Fibroblast of lung (primary cell): ENCODE measurements at regions not wholly inside any gene's neighbourhood (a gene's known extent, or its start where the extent isn't known, plus 50 kb on each side); places are given as distances from the start of the nearest gene placed in this dataset.

Experiments used
- EZH2 ChIP-seq: IDR thresholded peaks from 2 replicates; pipeline ENCODE4 v1.5.1; 2012; ENCODE audit warnings: low read length, control low read depth, mild to moderate bottlenecking; ENCODE audit errors: missing control alignments
- TF ChIP-seq, protein P1 (sequence below), 2 donors: IDR thresholded peaks in 1 of 2; conservative IDR thresholded peaks in 1 of 2; 1 replicate in 1 of 2; 2 replicates in 1 of 2; pipeline ENCODE4 v1.5.1; 2011 to 2012; ENCODE audit warnings: low read length in 2 of 2, control low read depth in 1 of 2, inconsistent platforms in 1 of 2, low read depth in 1 of 2, mild to moderate bottlenecking in 1 of 2

DNA sequence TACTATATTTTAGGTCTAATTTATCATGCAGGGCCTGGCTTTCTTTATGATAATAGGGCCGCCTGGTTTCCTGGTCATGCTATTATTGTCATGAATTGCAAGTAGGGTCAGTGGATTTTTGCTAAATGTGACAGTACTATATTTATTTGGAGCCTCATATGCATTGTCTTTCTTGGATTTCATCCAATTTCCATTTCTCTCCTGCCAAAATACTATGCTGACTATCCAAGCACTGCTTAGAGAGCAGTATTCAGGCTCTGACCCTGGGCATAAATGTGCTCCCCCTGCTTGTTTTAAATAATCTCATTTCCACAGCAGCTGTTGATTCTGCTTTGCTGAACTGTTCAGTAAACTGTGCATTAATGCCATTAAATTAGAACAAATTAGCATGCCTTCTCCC, 269.3 kb downstream of the GPM6A start:
- TF ChIP-seq, protein P1, sequence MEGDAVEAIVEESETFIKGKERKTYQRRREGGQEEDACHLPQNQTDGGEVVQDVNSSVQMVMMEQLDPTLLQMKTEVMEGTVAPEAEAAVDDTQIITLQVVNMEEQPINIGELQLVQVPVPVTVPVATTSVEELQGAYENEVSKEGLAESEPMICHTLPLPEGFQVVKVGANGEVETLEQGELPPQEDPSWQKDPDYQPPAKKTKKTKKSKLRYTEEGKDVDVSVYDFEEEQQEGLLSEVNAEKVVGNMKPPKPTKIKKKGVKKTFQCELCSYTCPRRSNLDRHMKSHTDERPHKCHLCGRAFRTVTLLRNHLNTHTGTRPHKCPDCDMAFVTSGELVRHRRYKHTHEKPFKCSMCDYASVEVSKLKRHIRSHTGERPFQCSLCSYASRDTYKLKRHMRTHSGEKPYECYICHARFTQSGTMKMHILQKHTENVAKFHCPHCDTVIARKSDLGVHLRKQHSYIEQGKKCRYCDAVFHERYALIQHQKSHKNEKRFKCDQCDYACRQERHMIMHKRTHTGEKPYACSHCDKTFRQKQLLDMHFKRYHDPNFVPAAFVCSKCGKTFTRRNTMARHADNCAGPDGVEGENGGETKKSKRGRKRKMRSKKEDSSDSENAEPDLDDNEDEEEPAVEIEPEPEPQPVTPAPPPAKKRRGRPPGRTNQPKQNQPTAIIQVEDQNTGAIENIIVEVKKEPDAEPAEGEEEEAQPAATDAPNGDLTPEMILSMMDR (conservative IDR thresholded peaks at IDR 0.05 in 1 of 2, IDR thresholded peaks at IDR 0.05 in 1 of 2; ENCODE audit: low read depth in 1 of 2, low read length in 2 of 2): no peak
- no peak for TF ChIP-seq EZH2
